Fibroblast of skin of left biceps (primary cell): ENCODE measurements at regions not wholly inside any gene's neighbourhood (a gene's known extent, or its start where the extent isn't known, plus 50 kb on each side); places are given as distances from the start of the nearest gene placed in this dataset.
"Not testable (repeated sequence)": the region's sequence is repeated elsewhere in the genome, so short reads cannot be mapped to it uniquely, and the experiment has no call there.

Source experiments
- DNase-seq, 2 experiments: peaks; one replicate each; pipeline ENCODE4 v3.0.0-alpha.2; 2013; ENCODE audit warnings: low read depth in 2 of 2

DNA sequence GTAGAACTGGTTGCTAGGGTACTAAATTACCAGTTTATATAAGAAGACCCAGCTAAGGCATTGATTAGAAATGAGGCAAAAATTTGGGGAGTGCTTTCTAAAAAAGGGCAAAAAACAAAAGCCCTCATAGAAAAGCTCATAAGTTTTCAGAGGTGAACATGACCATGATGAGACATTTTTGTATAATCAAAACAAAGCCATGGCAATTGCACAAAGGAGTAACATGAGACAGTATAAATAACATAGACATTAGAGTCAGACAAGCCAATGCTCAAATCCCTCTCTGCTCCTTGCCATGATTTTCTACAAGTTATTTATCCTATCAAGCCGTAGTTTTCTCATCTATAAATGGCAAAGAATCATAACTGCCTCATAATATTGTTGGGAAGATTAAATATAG, 112.2 kb upstream of the ADTRP start:
- DNase-seq, result no peak

DNA sequence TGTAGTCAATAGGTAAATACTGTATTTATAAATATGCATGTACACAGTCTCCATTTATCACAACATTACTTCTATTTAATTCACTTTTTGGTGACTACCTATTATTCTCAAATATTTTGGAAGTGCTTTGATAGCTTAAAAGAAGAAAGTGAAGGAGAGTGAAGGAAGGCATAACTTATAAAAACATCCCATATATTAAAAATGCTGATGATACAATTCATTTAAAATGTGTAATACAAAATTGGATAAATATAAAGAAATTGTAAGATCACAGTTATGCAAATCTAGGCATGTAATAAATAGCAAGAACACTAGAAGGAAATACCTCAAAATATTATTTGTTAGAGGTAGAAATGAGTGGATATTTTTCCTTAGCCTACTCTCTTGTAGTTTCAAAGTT, 111.6 kb upstream of the ADTRP start:
- no peak for DNase-seq

DNA sequence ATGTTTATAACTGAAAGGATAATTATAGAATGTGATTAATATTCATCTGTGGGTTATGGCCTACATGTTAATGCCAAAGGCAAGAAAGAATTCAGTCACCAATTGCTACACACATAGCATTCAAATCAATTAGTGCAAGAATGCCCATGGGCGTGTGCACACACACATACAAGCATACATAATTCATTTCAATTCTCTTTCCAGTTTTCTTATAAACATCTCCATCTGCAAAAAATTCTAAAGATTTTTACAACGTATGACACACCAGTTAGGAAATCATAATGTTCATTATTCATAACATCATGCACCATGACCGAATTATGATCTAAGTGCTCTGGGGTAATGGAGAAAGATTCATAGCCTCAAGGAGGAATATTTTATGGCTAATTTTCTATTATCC, 111.0 kb upstream of the ADTRP start:
- DNase-seq, result no peak

DNA sequence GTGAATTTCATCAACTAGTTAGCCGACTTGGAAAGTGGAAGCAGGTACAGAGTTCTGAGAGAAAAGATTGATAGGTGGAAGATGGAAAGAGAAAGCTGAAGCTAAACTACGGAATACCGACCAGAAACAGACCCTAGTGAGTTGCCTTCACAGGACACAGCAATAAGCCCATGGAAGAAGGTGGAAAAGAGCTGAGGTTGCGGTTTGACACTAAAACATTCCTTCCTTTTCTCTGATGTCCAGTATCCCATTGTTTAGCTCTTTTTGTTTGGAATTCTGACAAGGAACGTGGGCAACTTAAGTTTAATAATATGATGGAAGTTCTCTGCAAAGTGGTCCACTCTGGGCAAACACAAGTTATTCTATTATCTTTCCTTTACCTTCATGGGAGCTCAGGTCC, 110.1 kb upstream of the ADTRP start:
- DNase-seq, result no peak

DNA sequence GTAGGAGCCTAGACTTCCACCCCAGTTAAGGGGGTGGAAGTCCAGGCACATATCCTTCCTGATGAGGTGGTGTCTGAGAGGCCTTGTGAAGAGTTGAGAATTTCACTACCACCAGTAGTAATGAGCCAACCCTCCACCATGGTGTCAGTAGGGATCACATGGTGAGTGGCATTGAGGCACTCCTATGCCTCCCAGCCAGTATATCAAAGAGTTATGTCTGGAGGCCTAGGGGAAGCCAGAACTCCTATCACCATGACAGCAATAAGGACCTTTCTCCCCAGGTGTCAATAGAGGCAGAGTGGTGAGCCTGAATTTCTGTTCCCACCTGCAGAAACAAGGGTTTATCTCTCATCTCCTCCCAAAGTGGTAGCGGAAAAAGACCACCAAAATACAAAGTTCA, 106.6 kb upstream of the ADTRP start:
- DNase-seq, result no peak

DNA sequence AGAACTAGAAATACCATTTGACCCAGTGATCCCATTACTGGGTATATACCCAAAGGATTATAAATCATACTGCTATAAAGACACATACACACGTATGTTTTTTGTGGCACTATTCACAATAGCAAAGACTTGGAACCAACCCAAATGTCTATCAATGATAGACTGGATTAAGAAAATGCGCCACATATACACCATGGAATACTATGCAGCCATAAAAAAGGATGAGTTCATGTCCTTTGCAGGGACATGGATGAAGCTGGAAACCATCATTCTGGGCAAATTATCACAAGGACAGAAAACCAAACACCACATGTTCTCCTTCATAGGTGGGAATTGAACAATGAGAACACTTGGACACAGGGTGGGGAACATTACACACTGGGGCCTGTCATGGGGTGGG, 104.9 kb upstream of the ADTRP start:
- DNase-seq, result not testable (repeated sequence)

DNA sequence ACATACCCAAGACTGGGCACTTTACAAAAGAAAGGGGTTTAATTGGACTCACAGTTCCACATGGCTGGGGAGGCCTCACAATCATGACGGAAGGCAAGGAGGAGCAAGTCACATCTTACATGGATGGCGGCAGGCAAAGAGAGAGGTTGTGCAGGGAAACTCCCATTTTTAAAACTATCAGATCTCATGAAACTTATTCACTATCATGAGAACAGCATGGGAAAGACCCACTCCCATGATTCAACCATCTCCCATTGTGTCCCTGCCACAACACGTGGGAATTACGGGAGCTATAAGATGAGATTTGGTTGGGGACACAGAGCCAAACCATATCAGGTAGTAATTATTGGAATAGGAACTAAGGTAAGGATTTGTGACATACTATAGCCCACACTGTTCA, 101.6 kb upstream of the ADTRP start:
- not testable (repeated sequence) for DNase-seq

DNA sequence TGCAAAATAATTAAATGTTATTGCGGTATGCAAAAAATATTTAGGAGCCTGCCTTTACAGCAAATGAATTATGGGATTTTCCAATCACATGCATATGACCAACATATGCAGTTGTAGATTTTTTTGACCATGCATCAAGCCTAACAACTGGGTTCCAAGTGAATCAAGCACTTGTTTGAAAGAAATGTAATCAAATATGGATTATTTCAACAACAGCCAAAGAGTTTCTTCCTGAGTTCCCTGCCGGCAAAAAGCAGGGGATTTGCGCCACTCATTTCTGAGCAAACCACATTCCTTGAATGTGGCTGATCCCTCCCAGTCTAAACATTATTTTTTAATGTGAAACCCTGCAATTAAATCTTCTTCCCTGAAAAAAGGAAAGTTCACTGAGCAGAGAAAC, 100.1 kb upstream of the ADTRP start:
- DNase-seq, result no peak

DNA sequence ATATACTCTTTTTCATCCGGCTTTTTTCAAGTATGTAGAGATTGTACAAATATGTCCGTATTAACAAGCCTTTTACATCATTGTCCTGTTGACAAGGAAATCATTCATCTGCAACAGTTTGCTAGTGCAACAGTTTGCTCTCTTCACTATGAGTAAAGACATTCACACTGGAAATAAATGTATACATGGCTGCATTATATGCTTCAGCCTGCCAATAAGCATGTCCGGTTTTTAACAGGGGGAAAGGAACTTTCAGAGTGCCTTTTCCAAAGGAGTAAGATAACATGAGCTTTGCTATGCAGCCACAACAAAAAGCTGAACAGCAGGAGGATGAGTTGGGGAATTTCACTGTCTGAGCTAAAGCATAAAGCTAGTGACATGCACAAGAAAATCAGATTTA, 99.4 kb upstream of the ADTRP start:
- DNase-seq, result no peak

DNA sequence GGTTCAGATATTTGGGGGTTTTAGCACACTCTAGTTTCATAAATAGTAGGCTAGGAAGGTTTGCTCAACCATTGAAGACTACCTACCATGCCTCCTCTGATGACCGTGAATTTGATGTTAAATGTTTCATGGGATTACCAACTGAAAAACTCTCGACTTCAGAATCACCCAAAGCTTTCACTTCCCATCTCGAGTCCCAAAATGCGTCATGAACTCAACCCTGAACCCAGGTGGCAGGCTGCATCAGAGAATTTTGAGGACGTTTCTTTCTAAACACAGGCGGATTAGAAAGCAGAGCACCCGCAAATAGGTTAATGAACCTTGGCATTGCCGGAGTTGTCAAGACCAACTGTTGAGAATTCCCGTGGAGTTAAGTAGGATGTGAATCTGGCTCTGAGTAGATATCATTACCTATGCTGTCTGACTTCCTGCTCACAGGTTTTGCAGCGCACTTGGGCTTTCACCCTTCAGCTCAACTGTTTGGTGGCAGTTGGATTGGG, 98.4 kb upstream of the ADTRP start:
- DNase-seq, result no peak

DNA sequence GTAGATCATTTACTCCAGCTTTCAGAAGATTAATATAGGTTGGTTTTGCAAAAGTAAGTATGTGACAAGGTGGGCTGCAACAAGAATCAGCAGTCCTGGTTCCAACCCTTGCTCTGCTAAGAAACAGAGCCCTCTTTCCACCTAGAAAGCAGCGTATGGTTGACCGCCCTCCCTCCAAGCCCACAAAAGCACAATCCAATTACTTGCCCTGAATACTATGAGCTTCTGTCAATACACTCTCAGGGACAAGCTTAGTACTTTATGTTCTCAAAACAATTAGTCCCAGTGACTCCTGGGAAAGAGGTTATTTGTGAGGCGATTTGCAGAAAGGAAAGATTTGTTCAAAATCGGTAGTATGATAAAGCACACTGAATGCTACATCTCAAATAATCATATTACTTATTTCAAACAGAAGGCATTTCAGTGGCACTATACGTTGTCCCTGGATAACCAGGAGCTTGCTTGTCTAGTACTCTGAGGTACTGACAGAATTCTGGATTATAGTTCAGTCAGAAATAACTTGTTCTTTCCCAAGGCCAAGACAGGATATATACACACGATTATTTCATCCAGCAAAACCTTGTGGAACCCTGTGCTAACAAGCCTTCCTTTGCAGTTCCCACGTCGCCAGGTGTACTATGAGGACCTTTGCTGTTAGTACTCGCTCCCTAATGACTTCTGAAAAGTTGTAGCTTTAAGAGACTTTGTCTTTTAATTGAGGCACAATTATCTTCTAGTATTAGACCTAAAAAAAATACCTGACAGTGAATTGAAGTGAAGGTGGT, 96.9 kb upstream of the ADTRP start:
- no peak for DNase-seq

DNA sequence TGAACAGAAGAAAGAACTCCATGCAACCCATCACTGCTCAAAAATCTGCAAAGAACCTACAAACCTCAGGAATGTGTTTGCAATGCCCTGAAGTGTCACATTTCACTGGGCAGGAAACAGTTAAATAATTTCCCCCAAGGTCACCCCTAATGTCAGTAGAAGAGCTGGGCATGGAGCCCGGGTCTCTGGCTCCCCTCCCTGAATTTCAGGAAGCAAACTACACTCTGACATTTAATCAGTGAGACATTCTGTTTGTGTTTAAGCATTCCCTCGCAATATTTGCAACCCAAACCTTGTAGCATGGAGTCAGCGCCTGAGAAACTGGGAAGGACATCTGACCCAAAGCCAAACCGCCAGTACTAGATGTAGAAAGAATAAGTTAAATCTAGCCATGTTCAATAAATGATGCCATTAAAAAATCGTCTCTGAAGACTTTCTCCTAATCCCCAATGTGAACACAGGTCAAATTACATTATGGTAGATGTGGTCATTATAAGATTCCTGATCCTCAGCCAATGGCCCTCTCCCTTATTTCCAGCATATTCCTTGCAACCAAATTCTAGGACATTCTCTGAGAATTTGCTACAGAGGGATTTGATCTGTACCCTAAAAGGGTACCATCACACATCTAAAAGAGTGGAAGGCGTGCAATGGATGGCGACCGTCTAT, 91.2 kb upstream of the ADTRP start:
- peak; percentile 72 to 74 for DNase-seq

DNA sequence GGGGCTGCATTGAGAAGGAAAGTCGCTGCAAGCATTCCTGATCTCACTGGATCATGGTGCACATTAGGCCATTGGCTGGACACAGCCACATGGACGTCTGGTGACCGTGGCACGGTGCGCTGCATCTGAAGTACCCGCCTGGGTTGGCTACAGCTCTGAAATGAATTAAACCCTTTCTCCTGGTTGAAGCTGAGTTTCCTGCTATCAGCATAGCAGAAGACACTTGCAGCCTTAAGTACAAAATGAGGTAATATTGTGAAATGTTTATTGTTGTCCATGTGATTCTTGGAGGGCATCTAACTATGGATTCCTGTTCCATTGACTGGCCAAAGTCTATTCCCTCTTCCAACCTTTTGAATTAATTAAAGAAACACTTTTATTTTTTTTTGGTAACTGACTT, 89.8 kb upstream of the ADTRP start:
- DNase-seq, result no peak

DNA sequence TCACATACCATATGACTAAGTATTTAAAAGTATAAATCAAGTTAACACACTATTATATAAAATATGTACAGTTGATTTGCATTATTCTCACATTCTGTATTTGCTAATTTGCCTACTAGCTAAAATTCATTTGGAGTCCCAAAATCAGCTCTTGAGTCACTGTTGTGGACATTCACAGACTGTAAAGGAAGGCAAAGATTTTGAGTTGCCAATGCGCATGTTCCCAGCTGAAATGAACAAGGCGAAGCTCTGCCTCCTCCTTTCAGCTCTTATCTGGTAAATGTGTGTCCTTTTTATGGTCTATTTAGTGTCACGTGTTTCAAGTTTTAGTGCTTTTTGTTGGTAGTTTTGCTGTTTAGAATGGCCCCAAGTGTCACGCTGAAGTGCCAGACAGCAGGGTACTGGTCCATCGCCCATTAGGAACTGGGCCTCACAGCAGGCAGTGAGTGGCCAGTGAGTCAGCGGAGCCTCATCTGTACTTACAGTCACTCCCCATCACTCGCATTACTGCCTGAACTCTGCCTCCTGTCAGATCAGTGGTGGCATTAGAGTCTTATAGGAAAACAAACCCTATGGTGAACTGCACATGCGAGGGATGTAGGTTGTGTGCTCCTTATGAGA, 87.2 kb upstream of the ADTRP start:
- no peak for DNase-seq

DNA sequence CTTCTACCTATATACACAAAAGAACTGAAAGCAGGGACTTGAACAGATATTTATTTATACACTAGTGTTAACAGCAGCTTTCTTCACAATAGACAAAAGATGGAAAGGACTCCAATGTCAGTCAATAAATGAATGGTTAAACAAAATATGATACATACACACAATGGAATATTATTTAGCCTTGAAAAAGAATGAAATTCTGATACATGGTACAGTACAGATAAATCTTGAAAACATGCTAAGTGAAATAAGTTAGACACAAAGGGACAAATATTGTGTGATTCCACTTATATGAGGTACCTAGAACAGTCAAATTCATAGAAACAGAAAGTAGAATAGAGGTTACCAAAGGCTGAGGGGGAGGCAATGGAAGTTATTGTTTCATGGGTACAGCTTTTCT, 79.8 kb upstream of the ADTRP start:
- DNase-seq, result no peak

DNA sequence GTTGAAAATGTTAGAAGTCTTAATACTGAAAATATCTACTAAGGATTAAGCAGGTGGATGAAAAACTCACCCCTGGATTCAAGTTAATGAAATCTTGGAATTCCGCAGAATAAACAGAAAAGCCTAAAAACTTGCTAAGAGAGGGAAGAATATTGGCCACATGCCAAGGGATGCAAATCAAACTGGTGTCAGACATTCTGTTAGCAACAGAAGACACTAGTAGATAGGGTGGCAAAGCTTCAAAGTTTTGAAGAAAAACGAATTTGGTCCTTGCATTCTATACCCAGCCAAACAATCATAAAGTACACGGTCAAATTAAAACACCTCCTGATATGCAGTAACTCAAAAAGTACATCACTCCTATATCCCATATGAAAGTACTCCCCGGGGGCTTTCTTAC, 77.1 kb upstream of the ADTRP start:
- DNase-seq, result no peak

DNA sequence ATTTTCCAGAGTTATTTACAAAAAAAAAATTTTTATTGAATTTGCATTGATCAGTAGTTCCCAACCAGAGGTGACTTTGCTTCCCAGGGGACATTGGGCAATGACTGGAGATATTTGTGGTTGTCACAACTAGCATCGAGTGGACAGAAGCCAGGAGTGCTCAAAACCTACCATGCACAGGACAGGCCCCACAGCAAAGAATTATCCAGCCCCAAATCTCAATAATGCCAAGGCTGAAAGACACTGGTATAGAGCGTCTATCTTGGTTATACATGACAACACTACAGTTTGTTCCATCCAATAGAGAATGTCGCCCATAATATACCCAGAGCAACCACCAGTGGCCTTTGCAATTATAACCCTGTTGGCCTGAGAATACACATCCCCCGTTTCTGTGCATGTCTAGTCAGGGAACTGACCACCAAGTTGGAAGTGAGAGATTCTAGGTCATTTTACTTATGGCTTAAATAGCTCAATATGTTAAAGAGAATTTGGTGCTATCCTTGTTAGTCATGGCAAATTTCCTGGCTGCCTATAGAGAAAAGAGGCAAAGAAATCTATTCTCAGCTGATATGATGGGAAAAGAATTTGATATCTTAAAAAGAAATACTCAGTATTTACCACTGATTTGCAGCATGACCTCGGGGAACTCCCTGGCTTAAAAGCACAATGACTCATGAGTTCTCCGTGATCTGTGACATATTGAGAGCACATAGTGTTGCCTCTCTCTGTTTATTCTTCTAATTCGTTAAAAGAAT, 76.0 kb upstream of the ADTRP start:
- peak in 1 of 2 experiments; percentile 36 for DNase-seq

DNA sequence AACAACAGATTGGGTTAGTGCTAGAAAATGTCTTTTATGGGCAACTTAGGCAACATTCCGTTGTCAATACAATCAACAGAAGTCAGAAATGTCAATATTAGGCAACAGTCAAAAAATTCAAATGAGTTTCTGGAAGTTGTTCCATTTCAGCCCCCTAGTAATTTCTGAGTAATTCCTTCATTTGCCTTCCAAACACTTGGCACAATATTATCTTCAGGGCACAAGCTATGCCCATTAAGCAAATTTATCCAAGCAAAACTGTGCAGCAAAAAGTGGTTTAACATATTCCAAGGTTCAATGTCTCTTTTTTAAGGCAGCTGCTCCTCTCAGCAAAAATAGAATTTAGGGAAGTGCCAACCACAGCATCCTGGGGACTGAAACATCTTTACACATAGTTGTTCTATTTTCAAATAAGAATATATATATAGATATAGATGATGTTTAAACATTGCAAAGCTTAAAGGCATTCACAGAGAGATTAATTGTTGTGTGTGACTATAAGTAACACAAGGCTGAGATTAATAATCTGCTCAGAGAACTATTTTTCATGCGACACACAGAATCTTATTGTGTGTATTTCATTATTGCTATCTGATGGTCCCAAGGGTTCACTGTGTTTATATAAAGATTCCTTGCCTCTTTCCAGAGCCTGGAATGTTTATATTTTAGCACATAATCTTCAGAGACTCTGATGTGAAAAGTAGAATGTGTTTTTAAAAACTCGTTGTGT, 75.2 kb upstream of the ADTRP start:
- DNase-seq, result no peak

DNA sequence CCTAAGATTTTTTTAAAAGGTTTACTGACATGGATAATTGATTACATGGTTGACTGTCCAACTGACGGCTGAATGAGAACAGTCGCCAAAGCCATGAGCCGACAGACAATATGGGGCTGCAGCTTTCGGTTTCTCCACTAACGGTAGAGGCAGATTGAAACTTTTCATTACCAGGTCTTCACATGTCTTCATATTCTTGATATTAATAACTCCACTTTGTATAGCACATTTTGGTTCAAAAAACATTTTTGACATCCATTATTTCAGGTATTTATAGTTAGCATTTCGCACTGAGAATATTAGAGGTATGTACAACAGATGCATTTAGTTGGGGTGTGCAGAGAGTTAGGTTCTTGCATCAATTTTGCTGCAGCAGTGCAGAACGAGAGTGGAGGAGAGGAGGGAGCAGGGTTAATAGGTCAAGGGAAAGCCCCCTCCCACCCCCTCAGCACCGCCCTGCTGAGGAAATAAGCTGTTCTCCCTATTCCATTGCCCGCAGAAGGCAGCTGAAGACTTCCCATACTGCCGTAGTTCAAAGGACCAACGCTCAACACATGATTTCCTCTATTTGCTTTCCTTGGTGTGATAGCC, 73.6 kb upstream of the ADTRP start:
- no peak for DNase-seq

DNA sequence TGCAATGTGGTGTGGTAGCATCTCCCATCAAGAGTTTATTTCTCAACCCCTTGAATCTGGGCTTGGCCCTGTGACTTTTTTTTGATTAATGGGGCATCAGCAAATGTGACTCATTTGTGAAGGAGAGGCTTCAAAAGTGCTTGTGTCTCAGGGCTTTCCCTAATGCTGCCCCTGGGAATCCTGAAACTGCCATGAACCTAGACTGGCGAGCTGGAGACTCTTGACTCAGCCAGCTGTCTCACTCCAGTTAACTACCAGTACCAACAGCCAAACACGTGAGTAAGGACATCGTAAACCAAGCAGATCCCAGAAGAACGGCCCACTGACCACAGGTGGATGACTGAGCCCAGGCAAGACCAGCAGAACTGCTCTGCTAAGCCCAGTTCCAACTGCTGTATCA, 72.8 kb upstream of the ADTRP start:
- DNase-seq, result peak; percentile 78 to 79
